GM03348 (cell line): ENCODE measurements at regions not wholly inside any gene's neighbourhood (a gene's known extent, or its start where the extent isn't known, plus 50 kb on each side); places are given as distances from the start of the nearest gene placed in this dataset.
"Not testable (repeated sequence)": the region's sequence is repeated elsewhere in the genome, so short reads cannot be mapped to it uniquely, and the experiment has no call there.

ENCODE experiments used
- DNase-seq: peaks from one replicate; pipeline ENCODE4 v3.0.0; 2012; ENCODE audit warnings: low spot score

- no peak for DNase-seq
These were observed 139.8 kb upstream of the GK2 start for GRCh38 chr4:79547851-79548250.

- not testable (repeated sequence) for DNase-seq
These were observed 137.3 kb upstream of the GK2 start for GRCh38 chr4:79545292-79545691.

- DNase-seq = no peak
These were observed 132.1 kb upstream of the GK2 start for GRCh38 chr4:79540143-79540542.

- DNase-seq = no peak
These were observed 127.5 kb upstream of the GK2 start for GRCh38 chr4:79535516-79535915.

DNA sequence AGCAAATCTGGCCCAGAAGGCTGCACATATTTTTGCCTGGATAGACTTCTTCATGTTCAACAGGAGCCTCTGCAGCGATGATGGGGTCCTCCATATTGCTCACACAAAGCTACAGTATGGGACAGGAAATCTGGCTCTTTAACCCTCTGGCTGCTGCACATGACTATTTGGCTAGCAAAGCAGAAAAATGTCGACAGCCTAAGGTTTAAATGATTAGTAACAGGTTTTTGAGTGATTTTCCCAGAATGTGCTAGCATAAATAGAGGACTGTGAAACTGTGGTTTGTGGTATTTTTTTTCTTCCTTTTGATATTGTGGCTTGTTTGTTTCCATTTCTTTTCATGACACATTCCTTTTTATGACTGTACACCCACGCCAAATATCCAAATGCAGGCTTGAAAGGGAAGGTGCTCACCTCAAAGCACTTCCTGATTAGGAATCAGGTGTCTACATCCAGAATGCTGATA, 120.2 kb upstream of the GK2 start:
- DNase-seq = no peak

- DNase-seq = no peak
These were observed 118.9 kb upstream of the GK2 start for GRCh38 chr4:79526641-79527565.

- no peak for DNase-seq
These were observed 108.1 kb upstream of the GK2 start for GRCh38 chr4:79516114-79516513.

- no peak for DNase-seq
These were observed 106.7 kb upstream of the GK2 start for GRCh38 chr4:79514621-79515329.

- no peak for DNase-seq
These were observed 105.5 kb upstream of the GK2 start for GRCh38 chr4:79513576-79513975.

GRCh38 chr4:79512363-79512762, 104.3 kb upstream of the GK2 start:
- DNase-seq = no peak

GRCh38 chr4:79502081-79502480, 94.1 kb upstream of the GK2 start:
- no peak for DNase-seq

DNA sequence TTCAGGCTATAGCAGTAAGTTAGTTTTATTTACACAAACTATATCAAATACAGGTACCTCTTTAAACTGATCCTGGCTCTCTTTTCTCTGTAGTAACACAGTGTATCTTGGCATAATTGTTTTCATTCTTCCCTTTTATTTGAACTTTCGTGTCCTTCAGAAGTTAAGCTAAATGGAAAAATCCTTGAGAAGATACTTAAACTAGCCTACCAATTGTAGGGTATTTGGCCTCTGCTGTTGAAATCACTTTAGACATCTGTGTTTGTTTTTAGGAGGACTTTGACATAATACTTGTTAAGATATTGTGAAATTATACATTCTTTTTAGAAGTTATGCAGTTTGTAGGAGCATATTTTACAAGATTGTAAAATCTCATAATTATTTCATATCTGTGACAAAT, 90.3 kb upstream of the GK2 start:
- DNase-seq = peak; percentile 2

DNA sequence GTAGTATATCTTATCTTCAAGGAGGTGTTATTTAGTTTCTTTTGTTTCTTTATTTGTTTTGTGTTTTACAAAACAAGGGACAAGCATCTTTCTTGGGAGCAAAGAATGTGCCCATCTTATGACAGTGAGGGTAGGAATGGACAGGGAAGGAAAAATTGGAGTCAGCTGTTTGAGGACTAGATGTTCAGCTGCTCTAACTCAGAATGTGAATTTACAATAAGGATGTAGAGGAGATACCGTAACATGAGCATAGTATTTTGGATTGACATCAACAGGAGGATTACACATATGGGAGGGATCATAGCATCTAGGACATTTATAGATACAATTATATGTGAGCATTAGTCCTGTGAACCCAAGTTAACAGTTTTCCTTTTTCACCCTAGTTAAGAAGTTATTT, 89.0 kb upstream of the GK2 start:
- DNase-seq = no peak

DNA sequence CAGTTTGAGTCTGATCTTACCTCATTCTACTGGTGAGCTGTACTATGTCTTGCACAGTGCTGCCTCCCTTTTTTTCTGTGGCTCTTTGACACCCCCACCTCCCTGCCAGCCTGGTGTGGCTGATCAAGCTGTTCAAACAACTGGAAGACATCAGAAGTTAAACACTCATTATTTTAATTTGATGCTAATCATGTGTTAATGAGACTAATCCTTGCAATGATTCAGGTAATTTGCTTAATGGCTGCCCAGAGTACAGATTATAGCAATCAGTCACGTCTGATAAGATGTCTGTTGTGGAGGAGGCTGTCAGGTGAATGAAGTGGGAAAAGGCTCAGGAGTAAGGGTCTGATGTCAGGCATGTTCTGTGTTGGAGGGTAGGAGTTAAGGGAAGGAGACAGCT, 87.4 kb upstream of the GK2 start:
- DNase-seq = no peak

GRCh38 chr4:79492148-79492547, 84.1 kb upstream of the GK2 start:
- DNase-seq = no peak

GRCh38 chr4:79489506-79489905, 81.5 kb upstream of the GK2 start:
- DNase-seq = no peak

- DNase-seq = no peak
These were observed 68.2 kb upstream of the GK2 start for GRCh38 chr4:79476196-79476595.

- no peak for DNase-seq
These were observed 65.4 kb upstream of the GK2 start for GRCh38 chr4:79473439-79473724.

DNA sequence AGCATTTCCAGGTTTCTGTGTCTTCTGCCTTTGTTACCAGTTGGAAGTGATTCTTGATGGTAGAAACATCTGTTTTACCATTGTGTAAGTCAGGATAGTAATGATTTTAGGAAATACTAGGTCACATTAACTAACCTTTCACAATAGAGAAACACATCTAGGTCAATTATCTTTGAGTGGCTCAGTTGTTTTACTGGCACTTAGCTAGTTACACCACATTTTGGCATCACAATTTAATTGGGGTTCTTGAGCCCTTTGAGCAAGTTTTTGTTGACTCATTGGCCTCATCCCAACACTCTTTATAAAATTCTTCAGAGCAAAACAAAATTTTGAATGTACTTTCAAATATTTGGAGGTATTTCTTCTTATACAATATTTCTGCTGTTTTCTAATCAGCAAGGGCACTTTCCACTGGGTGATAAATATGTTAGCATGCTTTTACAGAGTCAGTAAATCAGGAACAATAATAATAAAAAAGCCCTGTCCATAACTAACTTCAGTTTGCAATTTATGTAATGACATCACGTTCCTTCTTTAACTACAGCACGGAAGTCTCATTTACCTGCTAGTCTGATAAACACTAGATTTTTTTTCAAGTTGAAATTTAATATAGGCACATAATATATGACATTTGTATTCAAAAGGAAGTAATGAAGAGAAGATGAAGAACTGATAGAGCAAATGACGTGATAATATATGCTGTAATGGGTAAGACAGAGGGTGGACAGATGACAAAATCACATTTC, 64.8 kb upstream of the GK2 start:
- DNase-seq = no peak

DNA sequence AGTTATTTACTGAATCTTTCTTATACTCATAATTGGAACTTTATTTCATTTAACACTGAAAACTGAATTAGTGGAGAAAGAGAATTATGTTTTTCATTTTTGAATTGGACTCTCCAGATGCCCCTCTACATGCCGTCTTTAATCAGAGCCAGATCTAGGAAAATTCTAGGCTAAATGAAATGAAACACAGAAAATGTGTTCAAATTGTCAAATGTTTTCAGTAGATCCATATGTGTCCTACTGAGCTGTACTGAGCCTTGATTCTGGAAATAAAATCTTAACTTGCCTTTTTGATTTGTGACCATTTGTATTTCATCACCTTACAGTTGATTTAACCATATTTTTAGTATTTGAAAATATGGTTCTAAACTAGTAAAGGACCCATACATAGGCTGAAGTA, 64.0 kb upstream of the GK2 start:
- no peak for DNase-seq

- DNase-seq = no peak
These were observed 63.3 kb upstream of the GK2 start for GRCh38 chr4:79471309-79471708.

- DNase-seq = no peak
These were observed 59.4 kb upstream of the GK2 start for GRCh38 chr4:79467246-79467932.
